B cell (primary cell): ENCODE measurements at regions not wholly inside any gene's neighbourhood (a gene's known extent, or its start where the extent isn't known, plus 50 kb on each side); places are given as distances from the start of the nearest gene placed in this dataset.

ENCODE experiments used
- ATAC-seq: fragments of 200-7000 bp; cut with Tn5 transposase; one replicate; pipeline ENCODE4 v1.10.0; 2021; ENCODE audit warnings: low read depth, mild to moderate bottlenecking, moderate number of reproducible peaks, moderate library complexity
- CTCF ChIA-PET: fragments of 350-600 bp; sonication (Branson Sonifier 250); formaldehyde crosslinking; loops from one replicate; lab custom pipeline; 2021; ENCODE audit warnings: antibody characterized with exemption, inconsistent platforms; lab: Charles Lee
- POLR2A ChIA-PET: fragments of 350-600 bp; sonication (Branson Sonifier 250); formaldehyde crosslinking; loops from one replicate; lab custom pipeline; 2021; ENCODE audit warnings: antibody characterized with exemption; lab: Charles Lee
- DNase-seq: peaks from one replicate; pipeline ENCODE4 v3.0.0; 2013
- H2AFZ ChIP-seq: 2 replicates; pipeline ENCODE4 v1.6.1; 2012; ENCODE audit warnings: mild to moderate bottlenecking, low read depth, low read length; ENCODE audit not compliant: insufficient read depth, poor library complexity, severe bottlenecking
- H3K27ac ChIP-seq, 2 donors: 1 replicate in 1 of 2; 2 replicates in 1 of 2; pipeline ENCODE4 v1.5.1; 2012 to 2013; ENCODE audit warnings: low read length in 2 of 2, mild to moderate bottlenecking in 2 of 2, moderate library complexity in 1 of 2
- H3K27me3 ChIP-seq, 4 experiments: fragments of 200-600 bp in 1 of 4; sonication (generic) in 1 of 4; replicated peaks in 1 of 4; 1 replicate in 2 of 4; 2 replicates in 2 of 4; pipeline versions ENCODE4 v1.6.1 to v1.7.0; 2013 to 2016; ENCODE audit warnings: low read length in 3 of 4, mild to moderate bottlenecking in 2 of 4, mixed read lengths in 1 of 4, moderate library complexity in 1 of 4; ENCODE audit not compliant: insufficient read depth in 4 of 4, control insufficient read depth in 3 of 4; ENCODE audit errors: control extremely low read depth in 1 of 4
- H3K36me3 ChIP-seq, 2 experiments: replicated peaks in 1 of 2; 1 replicate in 1 of 2; 2 replicates in 1 of 2; pipeline versions ENCODE4 v1.6.1 to v1.7.1; 2013; ENCODE audit warnings: low read length in 1 of 2; ENCODE audit not compliant: insufficient read depth in 2 of 2, control insufficient read depth in 1 of 2; ENCODE audit errors: control extremely low read depth in 1 of 2, extremely low read depth in 1 of 2
- H3K4me1 ChIP-seq, 2 donors: fragments of 200-600 bp in 1 of 2; sonication (generic) in 1 of 2; 1 replicate in 1 of 2; 2 replicates in 1 of 2; pipeline versions ENCODE4 v1.5.1 to v1.6.1; 2013 to 2017; ENCODE audit warnings: low read length in 2 of 2; ENCODE audit not compliant: control insufficient read depth in 2 of 2, insufficient read depth in 2 of 2
- H3K4me2 ChIP-seq: replicated peaks from 2 replicates; pipeline ENCODE3; 2012; ENCODE audit warnings: mild to moderate bottlenecking, low read depth, low read length; ENCODE audit not compliant: poor library complexity, severe bottlenecking
- H3K4me3 ChIP-seq, 5 experiments: fragments of 200-600 bp in 1 of 5; sonication (generic) in 1 of 5; 1 replicate in 3 of 5; 2 replicates in 2 of 5; pipeline versions ENCODE4 v1.5.1 to v1.7.0; 2011 to 2016; ENCODE audit warnings: low read length in 4 of 5, mild to moderate bottlenecking in 4 of 5, low read depth in 2 of 5, control low read depth in 1 of 5, moderate library complexity in 1 of 5; ENCODE audit not compliant: insufficient read depth in 1 of 5; ENCODE audit errors: control extremely low read depth in 1 of 5, extremely low read depth in 1 of 5
- H3K79me2 ChIP-seq: fragments of 200-600 bp; sonication (generic); one replicate; pipeline ENCODE4 v1.6.0; 2016; ENCODE audit warnings: low read length; ENCODE audit not compliant: control insufficient read depth, insufficient read depth
- H3K9ac ChIP-seq: fragments of 200-600 bp; sonication (generic); 2 replicates; pipeline ENCODE4 v1.6.1; 2017; ENCODE audit warnings: mild to moderate bottlenecking, low read length, moderate library complexity
- H3K9me3 ChIP-seq, 3 donors: one replicate each; pipeline versions ENCODE4 v1.6.1 to v1.7.1; 2013; ENCODE audit warnings: low read length in 2 of 3; ENCODE audit not compliant: control insufficient read depth in 2 of 3, insufficient read depth in 1 of 3; ENCODE audit errors: control extremely low read depth in 1 of 3
- H4K20me1 ChIP-seq: 2 replicates; pipeline ENCODE4 v1.6.0; 2012; ENCODE audit warnings: mild to moderate bottlenecking, low read length; ENCODE audit not compliant: insufficient read depth, control insufficient read depth, poor library complexity, severe bottlenecking
- H3K27ac Mint-ChIP-seq: one replicate; pipeline ENCODE4 v1.8.0; 2021; ENCODE audit warnings: mixed read lengths
- H3K27me3 Mint-ChIP-seq: one replicate; pipeline ENCODE4 v1.8.0; 2021; ENCODE audit warnings: mixed read lengths
- H3K4me1 Mint-ChIP-seq: one replicate; pipeline ENCODE4 v1.8.0; 2021; ENCODE audit warnings: mixed read lengths
- H3K4me3 Mint-ChIP-seq: one replicate; pipeline ENCODE4 v1.8.0; 2021; ENCODE audit warnings: mixed read lengths
- H3K9me3 Mint-ChIP-seq: one replicate; pipeline ENCODE4 v1.8.0; 2022; ENCODE audit warnings: mixed read lengths; ENCODE audit not compliant: insufficient read depth
- CTCF ChIP-seq: fragments of 200-600 bp; IDR thresholded peaks from one replicate; pipeline ENCODE4 v1.8.0; 2022; ENCODE audit warnings: antibody characterized with exemption, mild to moderate bottlenecking
- EZH2 ChIP-seq: IDR thresholded peaks from 2 replicates; pipeline ENCODE4 v1.6.1; 2012; ENCODE audit warnings: borderline replicate concordance, low read depth, mild to moderate bottlenecking, moderate library complexity, low read length; ENCODE audit not compliant: insufficient read depth, poor library complexity, severe bottlenecking
- WGBS: methylation state at CpG from one replicate; pipeline ENCODE4 v1.1.5; 2013; ENCODE audit warnings: missing lambda C conversion rate; ENCODE audit not compliant: insufficient coverage; 5-methylcytosine and 5-hydroxymethylcytosine counted together
- intact Hi-C: fragments of 100-400 bp; cut with micrococcal nuclease; formaldehyde crosslinking; loops from one replicate; pipeline ENCODE4 v1.10.0; 2022

GRCh38 chr21:16323596-16323995 is 593.8 kb downstream of the USP25 start:
- ATAC-seq (no peak), DNase-seq (no peak)
- no peaks in the 10 kb centered on the region for H3K9me3 ChIP-seq
- no peak overlapping the region for H3K27ac ChIP-seq
- Mint-ChIP-seq H3K27ac (no peak overlapping the region), H3K27me3 (no peaks in the 10 kb centered on the region), H3K9me3 (no peaks in the 10 kb centered on the region), H3K4me1 (no peaks in the 10 kb centered on the region), H3K4me3 (no peak overlapping the region)
- TF ChIP-seq CTCF, result no peak
- TF ChIP-seq EZH2, result no peak
- no peaks in the 10 kb centered on the region for H3K4me1 ChIP-seq
- POLR2A ChIA-PET, result no interaction called here
- no peaks in the 10 kb centered on the region for H3K27me3 ChIP-seq
- no peak overlapping the region for H2AFZ ChIP-seq
- H3K36me3 ChIP-seq, result no peaks in the 10 kb centered on the region
- CTCF ChIA-PET, result no interaction called here
- H3K9ac ChIP-seq, result no peak overlapping the region
- H3K79me2 ChIP-seq, result no peaks in the 10 kb centered on the region
- WGBS, result no CpG with 5 or more reads among the region's 1 CpG
- no peak overlapping the region for H3K4me3 ChIP-seq
- no peaks in the 10 kb centered on the region for H4K20me1 ChIP-seq
- no peak overlapping the region for H3K4me2 ChIP-seq
- intact Hi-C loops, result no loop called here

- TF ChIP-seq CTCF, result no peak
- TF ChIP-seq EZH2, result no peak
- Mint-ChIP-seq H3K4me3 (no peak overlapping the region), H3K27me3 (no peaks in the 10 kb centered on the region), H3K9me3 (no peaks in the 10 kb centered on the region), H3K27ac (no peak overlapping the region), H3K4me1 (no peaks in the 10 kb centered on the region)
- Histone ChIP-seq H3K4me1 (no peaks in the 10 kb centered on the region), H3K4me3 (no peak overlapping the region), H3K27ac (no peak overlapping the region), H4K20me1 (no peaks in the 10 kb centered on the region), H3K9ac (no peak overlapping the region), H3K36me3 (no peaks in the 10 kb centered on the region), H3K9me3 (no peaks in the 10 kb centered on the region), H3K79me2 (no peaks in the 10 kb centered on the region), H3K4me2 (no peak overlapping the region), H3K27me3 (no peaks in the 10 kb centered on the region), H2AFZ (no peak overlapping the region)
- no CpG with 5 or more reads among the region's 1 CpG for WGBS
- intact Hi-C loops, result no loop called here
- no peak for ATAC-seq
- no peak for DNase-seq
- CTCF ChIA-PET, result no interaction called here
- POLR2A ChIA-PET, result no interaction called here
Measured at GRCh38 chr21:16324630-16325029, 594.8 kb downstream of the USP25 start.
